Peyer's patch (tissue), 4 donors: ENCODE measurements at regions not wholly inside any gene's neighbourhood (a gene's known extent, or its start where the extent isn't known, plus 50 kb on each side); places are given as distances from the start of the nearest gene placed in this dataset.

Source experiments
- DNase-seq, 3 donors: peaks; one replicate each; pipeline ENCODE4 v3.0.0-alpha.2; 2017 to 2019
- H3K27ac ChIP-seq, 4 donors: fragments of 200-600 bp; sonication (generic); one replicate each; pipeline ENCODE4 v1.5.1; 2016 to 2019
- H3K27me3 ChIP-seq, 2 donors: fragments of 200-600 bp; sonication (generic); one replicate each; pipeline ENCODE4 v1.5.1; 2019
- H3K36me3 ChIP-seq, 3 donors: fragments of 200-600 bp; sonication (generic); one replicate each; pipeline ENCODE4 v1.5.1; 2016 to 2019
- H3K4me1 ChIP-seq, 4 donors: fragments of 200-600 bp; sonication (generic); one replicate each; pipeline ENCODE4 v1.5.1; 2016 to 2019
- H3K4me3 ChIP-seq, 4 donors: fragments of 200-600 bp; sonication (generic); 1 replicate in 3 of 4; 2 replicates in 1 of 4; pipeline ENCODE4 v1.5.1; 2016 to 2019; ENCODE audit warnings: mild to moderate bottlenecking in 1 of 4
- H3K9me3 ChIP-seq, 4 donors: fragments of 200-600 bp; sonication (generic); one replicate each; pipeline ENCODE4 v1.5.1; 2016 to 2019; ENCODE audit warnings: mild to moderate bottlenecking in 1 of 4
- CTCF ChIP-seq, 6 experiments: fragments of 450-650 bp in 4 of 6; fragments of 200-600 bp in 2 of 6; sonication (generic) in 1 of 6; IDR thresholded peaks; one replicate each; pipeline ENCODE4 v1.5.1; 2017 to 2019; ENCODE audit warnings: antibody characterized with exemption in 6 of 6, mild to moderate bottlenecking in 3 of 6, moderate library complexity in 1 of 6
- POLR2A ChIP-seq, 2 donors: fragments of 450-650 bp; IDR thresholded peaks; one replicate each; pipeline ENCODE4 v1.5.1; 2017; ENCODE audit warnings: antibody characterized with exemption in 2 of 2, mild to moderate bottlenecking in 2 of 2, moderate library complexity in 2 of 2

- H3K27ac ChIP-seq: no peak overlapping the region
- no peaks in the 10 kb centered on the region for H3K9me3 ChIP-seq
- TF ChIP-seq POLR2A (IDR thresholded peaks at IDR 0.05) (no peak), CTCF (IDR thresholded peaks at IDR 0.05) (no peak)
- no peaks in the 10 kb centered on the region for H3K4me1 ChIP-seq
- no peaks in the 10 kb centered on the region for H3K27me3 ChIP-seq
- DNase-seq: no peak
- no peak overlapping the region for H3K4me3 ChIP-seq
- no peaks in the 10 kb centered on the region for H3K36me3 ChIP-seq
Measured at GRCh38 chr6:19757036-19757435, 80.1 kb upstream of the ID4 start.

GRCh38 chr6:19759117-19759880 is 77.9 kb upstream of the ID4 start:
- Histone ChIP-seq H3K4me3 (no peak overlapping the region), H3K4me1 (no peaks in the 10 kb centered on the region), H3K27me3 (no peaks in the 10 kb centered on the region), H3K36me3 (no peaks in the 10 kb centered on the region), H3K9me3 (no peaks in the 10 kb centered on the region), H3K27ac (no peak overlapping the region)
- no peak for DNase-seq
- no peak for TF ChIP-seq CTCF (IDR thresholded peaks at IDR 0.05)
- TF ChIP-seq POLR2A (IDR thresholded peaks at IDR 0.05): no peak

GRCh38 chr6:19761121-19761520 is 76.0 kb upstream of the ID4 start:
- no peaks in the 10 kb centered on the region for H3K36me3 ChIP-seq
- H3K27me3 ChIP-seq: no peaks in the 10 kb centered on the region
- TF ChIP-seq POLR2A (IDR thresholded peaks at IDR 0.05) (no peak), CTCF (IDR thresholded peaks at IDR 0.05) (no peak)
- H3K4me1 ChIP-seq: no peaks in the 10 kb centered on the region
- H3K9me3 ChIP-seq: no peaks in the 10 kb centered on the region
- DNase-seq: no peak
- H3K4me3 ChIP-seq: no peak overlapping the region
- H3K27ac ChIP-seq: no peak overlapping the region

GRCh38 chr6:19771753-19772336 is 65.3 kb upstream of the ID4 start:
- Histone ChIP-seq H3K4me1 (no peaks in the 10 kb centered on the region), H3K27ac (no peak overlapping the region), H3K36me3 (no peaks in the 10 kb centered on the region), H3K9me3 (no peaks in the 10 kb centered on the region), H3K4me3 (no peak overlapping the region), H3K27me3 (no peaks in the 10 kb centered on the region)
- TF ChIP-seq POLR2A (IDR thresholded peaks at IDR 0.05) (no peak), CTCF (IDR thresholded peaks at IDR 0.05) (no peak)
- DNase-seq: no peak

- Histone ChIP-seq H3K4me1 (no peaks in the 10 kb centered on the region), H3K27me3 (no peaks in the 10 kb centered on the region), H3K36me3 (no peaks in the 10 kb centered on the region), H3K4me3 (no peak overlapping the region), H3K9me3 (no peaks in the 10 kb centered on the region), H3K27ac (no peak overlapping the region)
- TF ChIP-seq CTCF (IDR thresholded peaks at IDR 0.05): no peak
- no peak for TF ChIP-seq POLR2A (IDR thresholded peaks at IDR 0.05)
- DNase-seq: no peak
Measured at GRCh38 chr6:19772891-19773290, 64.3 kb upstream of the ID4 start.
